H1 (cell line): ENCODE measurements at regions not wholly inside any gene's neighbourhood (a gene's known extent, or its start where the extent isn't known, plus 50 kb on each side); places are given as distances from the start of the nearest gene placed in this dataset.

Experiments
- CBX5 ChIP-seq: fragments of 300-800, 300-1000 bp; sonication (generic); IDR thresholded peaks from 2 replicates; pipeline ENCODE4 v1.7.1; 2016; ENCODE audit warnings: antibody characterized with exemption, low read length, low read depth
- CHD2 ChIP-seq: IDR thresholded peaks from 2 replicates; pipeline ENCODE4 v1.6.1; 2012; ENCODE audit warnings: low read length, improper control_type of control experiment
- CHD7 ChIP-seq: fragments of 300-600 bp; sonication (generic); IDR thresholded peaks from 2 replicates; pipeline ENCODE4 v1.7.1; 2012; ENCODE audit warnings: low read length, moderate library complexity, mild to moderate bottlenecking, inconsistent platforms; ENCODE audit not compliant: insufficient replicate concordance
- CTCF ChIP-seq, 3 experiments: IDR thresholded peaks; 1 replicate in 2 of 3; 2 replicates in 1 of 3; pipeline versions ENCODE4 v1.5.1 to v1.6.1; 2011; ENCODE audit warnings: low read length in 3 of 3, mild to moderate bottlenecking in 3 of 3, inconsistent platforms in 2 of 3, low read depth in 1 of 3, moderate library complexity in 1 of 3; ENCODE audit not compliant: insufficient read depth in 1 of 3; ENCODE audit errors: control extremely low read depth in 1 of 3
- GTF2F1 ChIP-seq: IDR thresholded peaks from 2 replicates; pipeline ENCODE4 v1.6.1; 2012; ENCODE audit warnings: low read depth, low read length, improper control_type of control experiment, borderline replicate concordance
- KDM1A ChIP-seq: fragments of 200-600, 300-600 bp; sonication (generic); IDR thresholded peaks from 2 replicates; pipeline ENCODE4 v1.7.1; 2016; ENCODE audit warnings: mild to moderate bottlenecking, low read length, borderline replicate concordance
- RAD21 ChIP-seq, 2 experiments: IDR thresholded peaks in 1 of 2; conservative IDR thresholded peaks in 1 of 2; 2 replicates each; pipeline ENCODE4 v1.6.1; 2011; ENCODE audit warnings: low read depth in 2 of 2, low read length in 2 of 2, improper control_type of control experiment in 1 of 2, inconsistent platforms in 1 of 2, mild to moderate bottlenecking in 1 of 2, moderate library complexity in 1 of 2
- YY1 ChIP-seq: IDR thresholded peaks from 2 replicates; pipeline ENCODE4 v1.6.1; 2011; ENCODE audit warnings: low read depth, mild to moderate bottlenecking, low read length
- ZNF274 ChIP-seq: IDR thresholded peaks from 2 replicates; pipeline ENCODE4 v1.7.0; 2012; ENCODE audit warnings: low read length, borderline replicate concordance; ENCODE audit errors: extremely low read depth

- TF ChIP-seq CBX5, result no peak
- no peak for TF ChIP-seq ZNF274
- no peak for TF ChIP-seq CHD2
- no peak for TF ChIP-seq CHD7
- no peak for TF ChIP-seq CTCF (IDR thresholded peaks at IDR 0.05; ENCODE audit: control extremely low read depth in 1 of 3, insufficient read depth in 1 of 3, low read depth in 1 of 3, low read length in 3 of 3)
- TF ChIP-seq GTF2F1, result no peak
- no peak for TF ChIP-seq YY1
- no peak for TF ChIP-seq RAD21 (IDR thresholded peaks at IDR 0.05 in 1 of 2, conservative IDR thresholded peaks at IDR 0.05 in 1 of 2; ENCODE audit: low read depth in 2 of 2, low read length in 2 of 2)
- no peak for TF ChIP-seq KDM1A
These were observed 107.4 kb upstream of the NOCT start for GRCh38 chr4:138908134-138908533.
